CD14-positive monocyte (primary cell): ENCODE measurements at regions not wholly inside any gene's neighbourhood (a gene's known extent, or its start where the extent isn't known, plus 50 kb on each side); places are given as distances from the start of the nearest gene placed in this dataset.

Experiments
- DNase-seq, 3 donors: peaks; one replicate each; pipeline ENCODE4 v3.0.0-alpha.2; 2011 to 2022
- H2AFZ ChIP-seq: 2 replicates; pipeline ENCODE4 v1.6.0; 2012; ENCODE audit warnings: mild to moderate bottlenecking, low read depth, low read length, inconsistent platforms; ENCODE audit not compliant: insufficient read depth, poor library complexity, severe bottlenecking
- H3K27ac ChIP-seq, 2 donors: 1 replicate in 1 of 2; 2 replicates in 1 of 2; pipeline ENCODE4 v1.5.1; 2012 to 2013; ENCODE audit warnings: low read length in 2 of 2, control low read depth in 1 of 2, inconsistent platforms in 1 of 2, low read depth in 1 of 2, mild to moderate bottlenecking in 1 of 2
- H3K27me3 ChIP-seq, 2 donors: one replicate each; pipeline versions ENCODE4 v1.6.0 to v1.6.1; 2011 to 2013; ENCODE audit warnings: low read length in 2 of 2; ENCODE audit not compliant: control insufficient read depth in 2 of 2, insufficient read depth in 2 of 2
- H3K36me3 ChIP-seq, 2 donors: replicated peaks in 1 of 2; 1 replicate in 1 of 2; 2 replicates in 1 of 2; pipeline versions ENCODE4 v1.5.1 to v1.6.1; 2012 to 2013; ENCODE audit warnings: low read length in 2 of 2, control low read depth in 1 of 2, inconsistent platforms in 1 of 2, mild to moderate bottlenecking in 1 of 2; ENCODE audit not compliant: insufficient read depth in 2 of 2, control insufficient read depth in 1 of 2
- H3K4me1 ChIP-seq, 2 donors: 1 replicate in 1 of 2; 2 replicates in 1 of 2; pipeline versions ENCODE4 v1.5.1 to v1.6.1; 2012 to 2013; ENCODE audit warnings: low read length in 2 of 2, control low read depth in 1 of 2, inconsistent platforms in 1 of 2, mild to moderate bottlenecking in 1 of 2, moderate library complexity in 1 of 2; ENCODE audit not compliant: insufficient read depth in 2 of 2, control insufficient read depth in 1 of 2
- H3K4me2 ChIP-seq: replicated peaks from 2 replicates; pipeline ENCODE3; 2012; ENCODE audit warnings: low read length, moderate library complexity, mild to moderate bottlenecking; ENCODE audit not compliant: poor library complexity, severe bottlenecking; ENCODE audit errors: extremely low read depth
- H3K4me3 ChIP-seq, 3 experiments: fragments of 200-600 bp in 1 of 3; sonication (generic) in 1 of 3; replicated peaks in 1 of 3; 1 replicate in 2 of 3; 2 replicates in 1 of 3; pipeline ENCODE4 v1.5.1; 2011 to 2013; ENCODE audit warnings: low read length in 3 of 3, mild to moderate bottlenecking in 3 of 3, control low read depth in 2 of 3, low read depth in 2 of 3, inconsistent platforms in 1 of 3, moderate library complexity in 1 of 3
- H3K79me2 ChIP-seq: 2 replicates; pipeline ENCODE4 v1.6.0; 2012; ENCODE audit warnings: mild to moderate bottlenecking, control low read depth, inconsistent platforms, low read length, moderate library complexity; ENCODE audit not compliant: insufficient read depth
- H3K9ac ChIP-seq: 2 replicates; pipeline ENCODE4 v1.6.0; 2017; ENCODE audit warnings: low read length, mild to moderate bottlenecking; ENCODE audit not compliant: insufficient read depth, poor library complexity, severe bottlenecking
- H3K9me3 ChIP-seq, 2 donors: replicated peaks in 1 of 2; 1 replicate in 1 of 2; 2 replicates in 1 of 2; pipeline versions ENCODE4 v1.5.1 to v1.6.1; 2012 to 2013; ENCODE audit warnings: low read length in 2 of 2, control low read depth in 1 of 2; ENCODE audit not compliant: control insufficient read depth in 1 of 2, insufficient read depth in 1 of 2
- H4K20me1 ChIP-seq: 2 replicates; pipeline ENCODE4 v1.6.0; 2012; ENCODE audit warnings: mild to moderate bottlenecking, low read length, control low read depth, moderate library complexity; ENCODE audit not compliant: insufficient read depth
- H3K27ac Mint-ChIP-seq, 7 donors: one replicate each; pipeline ENCODE4 v1.8.0; 2020; ENCODE audit warnings: mild to moderate bottlenecking in 7 of 7, mixed read lengths in 7 of 7, moderate library complexity in 6 of 7, inconsistent platforms in 2 of 7
- H3K27me3 Mint-ChIP-seq, 3 donors: one replicate each; pipeline ENCODE4 v1.8.0; 2021 to 2022; ENCODE audit warnings: low read depth in 3 of 3, mild to moderate bottlenecking in 3 of 3, mixed read lengths in 3 of 3, moderate library complexity in 3 of 3, inconsistent platforms in 1 of 3
- H3K36me3 Mint-ChIP-seq, 2 donors: one replicate each; pipeline ENCODE4 v1.8.0; 2020; ENCODE audit warnings: mixed read lengths in 2 of 2, inconsistent platforms in 1 of 2, mild to moderate bottlenecking in 1 of 2
- H3K4me1 Mint-ChIP-seq: one replicate; pipeline ENCODE4 v1.8.0; 2020; ENCODE audit warnings: mild to moderate bottlenecking, mixed read lengths
- H3K4me3 Mint-ChIP-seq, 2 donors: one replicate each; pipeline ENCODE4 v1.8.0; 2020; ENCODE audit warnings: mild to moderate bottlenecking in 2 of 2, mixed read lengths in 2 of 2, moderate library complexity in 1 of 2
- H3K9me3 Mint-ChIP-seq, 7 donors: one replicate each; pipeline ENCODE4 v1.8.0; 2020 to 2022; ENCODE audit warnings: mixed read lengths in 7 of 7, mild to moderate bottlenecking in 6 of 7, moderate library complexity in 6 of 7, inconsistent platforms in 2 of 7
- CTCF ChIP-seq: fragments of 200-600 bp; IDR thresholded peaks from one replicate; pipeline ENCODE4 v1.8.0; 2022; ENCODE audit warnings: antibody characterized with exemption, mild to moderate bottlenecking
- WGBS: methylation state at CpG from one replicate; pipeline ENCODE4 v1.1.5; 2013; ENCODE audit warnings: missing lambda C conversion rate; ENCODE audit not compliant: insufficient coverage; 5-methylcytosine and 5-hydroxymethylcytosine counted together
- intact Hi-C, 2 donors: fragments of 100-400 bp; cut with micrococcal nuclease; formaldehyde crosslinking; loops; one replicate each; pipeline versions ENCODE4 v1.15.0 to v1.15.1; 2023

- WGBS, result no CpG with 5 or more reads among the region's 3 CpGs
- DNase-seq, result no peak
- peaks cover 0 to 17% (median 5%) of the 10 kb centered on the region in 7 donors for H3K9me3 Mint-ChIP-seq
- intact Hi-C loops, result no loop called here
- peaks cover 6 to 10% of the 10 kb centered on the region in 2 donors for H3K9me3 ChIP-seq
- H3K36me3 Mint-ChIP-seq, result no peaks in the 10 kb centered on the region
- no peaks in the 10 kb centered on the region for H3K36me3 ChIP-seq
- H3K9ac ChIP-seq, result no peak overlapping the region
- no peak overlapping the region for H3K4me3 Mint-ChIP-seq
- no peak overlapping the region for H3K27ac ChIP-seq
- no peak for TF ChIP-seq CTCF
- H3K27ac Mint-ChIP-seq, result no peak overlapping the region
- H3K4me2 ChIP-seq, result no peak overlapping the region
- H3K4me3 ChIP-seq, result no peak overlapping the region
- H4K20me1 ChIP-seq, result no peaks in the 10 kb centered on the region
- no peak overlapping the region for H2AFZ ChIP-seq
- no peaks in the 10 kb centered on the region for H3K79me2 ChIP-seq
- no peaks in the 10 kb centered on the region for H3K27me3 Mint-ChIP-seq
- no peaks in the 10 kb centered on the region for H3K4me1 Mint-ChIP-seq
- no peaks in the 10 kb centered on the region for H3K4me1 ChIP-seq
- H3K27me3 ChIP-seq, result no peaks in the 10 kb centered on the region
Measured at GRCh38 chr5:28226407-28226806, 1188.0 kb upstream of the CDH9 start.

DNA sequence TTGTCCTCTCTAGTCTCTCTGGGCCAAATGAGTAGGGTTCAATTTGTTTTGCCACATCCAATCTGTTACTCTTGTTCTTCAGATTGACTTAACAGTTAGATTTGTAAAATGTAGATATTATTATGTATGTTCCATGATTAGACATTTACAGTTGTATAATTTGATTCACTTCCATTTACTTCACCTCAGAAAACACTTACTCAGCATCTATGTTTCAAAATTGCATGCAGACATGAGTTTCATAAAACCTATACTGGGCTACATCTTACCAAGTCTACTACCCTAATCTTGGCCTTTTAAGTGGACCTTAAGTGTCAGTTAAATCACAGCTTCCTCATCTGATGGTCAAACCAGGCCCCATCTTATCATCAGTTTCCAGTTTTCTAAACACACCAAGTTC lies 1181.2 kb upstream of the CDH9 start:
- peaks cover 0 to 8% (median 2%) of the 10 kb centered on the region in 7 donors for H3K9me3 Mint-ChIP-seq
- DNase-seq, result no peak
- Histone ChIP-seq H3K27ac (no peak overlapping the region), H3K4me2 (no peak overlapping the region), H3K79me2 (no peaks in the 10 kb centered on the region), H3K4me1 (no peaks in the 10 kb centered on the region), H4K20me1 (no peaks in the 10 kb centered on the region), H3K9ac (no peak overlapping the region), H3K36me3 (no peaks in the 10 kb centered on the region), H3K4me3 (no peak overlapping the region), H2AFZ (no peak overlapping the region), H3K9me3 (peaks cover 0 to 13% of the 10 kb centered on the region in 2 donors), H3K27me3 (no peaks in the 10 kb centered on the region)
- TF ChIP-seq CTCF, result no peak
- intact Hi-C loops, result no loop called here
- no peak overlapping the region for H3K27ac Mint-ChIP-seq
- no peaks in the 10 kb centered on the region for H3K27me3 Mint-ChIP-seq
- H3K4me3 Mint-ChIP-seq, result no peak overlapping the region
- H3K4me1 Mint-ChIP-seq, result no peaks in the 10 kb centered on the region
- no peaks in the 10 kb centered on the region for H3K36me3 Mint-ChIP-seq
